Left lung (tissue), 4 donors: ENCODE measurements at regions not wholly inside any gene's neighbourhood (a gene's known extent, or its start where the extent isn't known, plus 50 kb on each side); places are given as distances from the start of the nearest gene placed in this dataset.

Experiments
- ATAC-seq: fragments of 200-7000 bp; cut with Tn5 transposase; one replicate; pipeline ENCODE4 v1.9.1; 2020; ENCODE audit warnings: moderate library complexity
- DNase-seq, 4 donors: peaks; one replicate each; pipeline ENCODE4 v3.0.0-alpha.2; 2013 to 2020
- H3K27ac ChIP-seq, 2 donors: fragments of 200-600 bp; sonication (generic) in 1 of 2; one replicate each; pipeline versions ENCODE4 v1.5.0 to v1.8.0; 2020 to 2021
- H3K27me3 ChIP-seq, 2 donors: fragments of 200-600 bp; sonication (generic) in 1 of 2; one replicate each; pipeline versions ENCODE4 v1.5.0 to v1.8.0; 2020 to 2021
- H3K36me3 ChIP-seq, 2 donors: fragments of 200-600 bp; sonication (generic) in 1 of 2; one replicate each; pipeline versions ENCODE4 v1.5.0 to v1.8.0; 2020 to 2021
- H3K4me1 ChIP-seq, 2 donors: fragments of 200-600 bp; one replicate each; pipeline ENCODE4 v1.8.0; 2021
- H3K4me3 ChIP-seq, 2 donors: fragments of 200-600 bp; sonication (generic) in 1 of 2; one replicate each; pipeline versions ENCODE4 v1.5.0 to v1.8.0; 2020 to 2021; ENCODE audit warnings: mild to moderate bottlenecking in 1 of 2
- H3K9me3 ChIP-seq, 2 donors: fragments of 200-600 bp; sonication (generic) in 1 of 2; one replicate each; pipeline versions ENCODE4 v1.5.0 to v1.8.0; 2020 to 2021
- CTCF ChIP-seq, 2 donors: fragments of 200-600 bp; sonication (generic) in 1 of 2; IDR thresholded peaks; one replicate each; pipeline versions ENCODE4 v1.5.0 to v1.8.0; 2021; ENCODE audit warnings: antibody characterized with exemption in 2 of 2
- intact Hi-C, 2 donors: fragments of 100-400 bp; cut with DNase I; formaldehyde crosslinking; loops; one replicate each; pipeline versions ENCODE4 v1.11.2 to v1.14.2; 2022
- donor health status: DM: no; HTN: yes; CAD: no.
- donor health status: DM: no; HTN: no; CAD: no.

- intact Hi-C loops = no loop called here
- TF ChIP-seq CTCF (IDR thresholded peaks at IDR 0.05) = no peak
- ATAC-seq = no peak
- Histone ChIP-seq H3K27ac (no peak overlapping the region), H3K4me1 (no peaks in the 10 kb centered on the region), H3K36me3 (no peaks in the 10 kb centered on the region), H3K9me3 (peaks cover 0 to 2% of the 10 kb centered on the region in 2 donors), H3K27me3 (no peaks in the 10 kb centered on the region), H3K4me3 (no peak overlapping the region)
- DNase-seq = no peak
Measured at GRCh38 chr5:52564587-52564986, 223.1 kb upstream of the ITGA1 start.

GRCh38 chr5:52577546-52577945, 210.2 kb upstream of the ITGA1 start:
- ATAC-seq = no peak
- intact Hi-C loops = no loop called here
- H3K9me3 ChIP-seq = no peaks in the 10 kb centered on the region
- no peaks in the 10 kb centered on the region for H3K27me3 ChIP-seq
- no peaks in the 10 kb centered on the region for H3K36me3 ChIP-seq
- no peaks in the 10 kb centered on the region for H3K4me1 ChIP-seq
- no peak overlapping the region for H3K4me3 ChIP-seq
- no peak for TF ChIP-seq CTCF (IDR thresholded peaks at IDR 0.05)
- DNase-seq = no peak
- no peak overlapping the region for H3K27ac ChIP-seq

- TF ChIP-seq CTCF (IDR thresholded peaks at IDR 0.05) = no peak
- Histone ChIP-seq H3K9me3 (no peaks in the 10 kb centered on the region), H3K36me3 (no peaks in the 10 kb centered on the region), H3K4me1 (no peaks in the 10 kb centered on the region), H3K27ac (no peak overlapping the region), H3K4me3 (no peak overlapping the region), H3K27me3 (no peaks in the 10 kb centered on the region)
- DNase-seq = peak in 1 of 4 donors; percentile 16
- ATAC-seq = peak; percentile 16
- intact Hi-C loops = no loop called here
Measured at GRCh38 chr5:52579391-52579790, 208.3 kb upstream of the ITGA1 start.

GRCh38 chr5:52580921-52581320, 206.8 kb upstream of the ITGA1 start:
- no peak overlapping the region for H3K4me3 ChIP-seq
- no peaks in the 10 kb centered on the region for H3K36me3 ChIP-seq
- intact Hi-C loops = no loop called here
- no peaks in the 10 kb centered on the region for H3K9me3 ChIP-seq
- TF ChIP-seq CTCF (IDR thresholded peaks at IDR 0.05) = no peak
- no peak overlapping the region for H3K27ac ChIP-seq
- no peaks in the 10 kb centered on the region for H3K27me3 ChIP-seq
- no peaks in the 10 kb centered on the region for H3K4me1 ChIP-seq
- no peak for ATAC-seq
- no peak for DNase-seq

GRCh38 chr5:52582313-52582712, 205.4 kb upstream of the ITGA1 start:
- no peaks in the 10 kb centered on the region for H3K36me3 ChIP-seq
- no peaks in the 10 kb centered on the region for H3K4me1 ChIP-seq
- no peak overlapping the region for H3K27ac ChIP-seq
- H3K9me3 ChIP-seq = no peaks in the 10 kb centered on the region
- ATAC-seq (no peak), DNase-seq (no peak)
- no peak overlapping the region for H3K4me3 ChIP-seq
- H3K27me3 ChIP-seq = no peaks in the 10 kb centered on the region
- no peak for TF ChIP-seq CTCF (IDR thresholded peaks at IDR 0.05)
- intact Hi-C loops = no loop called here
